WTC11 (cell line): ENCODE measurements at regions not wholly inside any gene's neighbourhood (a gene's known extent, or its start where the extent isn't known, plus 50 kb on each side); places are given as distances from the start of the nearest gene placed in this dataset.

ENCODE experiments used
- ATAC-seq: fragments of 200-7000 bp; cut with Tn5 transposase; 2 replicates; pipeline ENCODE4 v1.10.0; 2021; ENCODE audit warnings: mild to moderate bottlenecking, moderate library complexity
- CTCF ChIA-PET: fragments of 300-600 bp; sonication (Branson Sonifier 250); formaldehyde crosslinking; loops from one replicate; lab custom pipeline; 2021; ENCODE audit warnings: antibody characterized with exemption; lab: Charles Lee
- POLR2A ChIA-PET: fragments of 350-600 bp; sonication (Branson Sonifier 250); formaldehyde crosslinking; loops from one replicate; lab custom pipeline; 2021; ENCODE audit warnings: antibody characterized with exemption; lab: Charles Lee
- DNase-seq: peaks from one replicate; pipeline ENCODE4 v3.0.0; 2021; ENCODE audit warnings: low spot score
- H3K27ac Mint-ChIP-seq: 2 replicates; pipeline ENCODE4 v1.8.0; 2021; ENCODE audit warnings: mixed read lengths
- H3K27me3 Mint-ChIP-seq: 2 replicates; pipeline ENCODE4 v1.8.0; 2021; ENCODE audit warnings: low read depth, mild to moderate bottlenecking, moderate library complexity, mixed read lengths
- H3K36me3 Mint-ChIP-seq: 2 replicates; pipeline ENCODE4 v1.8.0; 2021; ENCODE audit warnings: mixed read lengths
- H3K4me1 Mint-ChIP-seq: 2 replicates; pipeline ENCODE4 v1.8.0; 2022; ENCODE audit warnings: mixed read lengths
- H3K4me3 Mint-ChIP-seq: 2 replicates; pipeline ENCODE4 v1.8.0; 2021; ENCODE audit warnings: mild to moderate bottlenecking, moderate library complexity, mixed read lengths
- H3K9me3 Mint-ChIP-seq: 2 replicates; pipeline ENCODE4 v1.8.0; 2021; ENCODE audit warnings: mixed read lengths
- EMX1 ChIP-seq: fragments of 250-450 bp; sonication (Bioruptor Pico); IDR thresholded peaks from 2 replicates; pipeline ENCODE4 v1.8.0; 2021; ENCODE audit warnings: mild to moderate bottlenecking
- FOXK1 ChIP-seq: sonication (generic); formaldehyde crosslinking; IDR thresholded peaks from 2 replicates; pipeline ENCODE4 v1.8.0; 2022; ENCODE audit warnings: mild to moderate bottlenecking, moderate library complexity, missing genetic modification reagents
- IRF2 ChIP-seq: sonication (generic); formaldehyde crosslinking; IDR thresholded peaks from 2 replicates; pipeline ENCODE4 v1.8.0; 2022; ENCODE audit warnings: low read depth, missing genetic modification reagents, borderline replicate concordance
- JAZF1 ChIP-seq: fragments of 250-450 bp; sonication (Bioruptor Pico); IDR thresholded peaks from 2 replicates; pipeline ENCODE4 v1.9.0; 2021; ENCODE audit warnings: moderate library complexity, mild to moderate bottlenecking, inconsistent platforms
- MXD4 ChIP-seq: fragments of 250-450 bp; sonication (Bioruptor Pico); IDR thresholded peaks from 2 replicates; pipeline ENCODE4 v1.8.0; 2021; ENCODE audit warnings: mild to moderate bottlenecking, moderate library complexity, borderline replicate concordance
- NR1H2 ChIP-seq: sonication (generic); formaldehyde crosslinking; IDR thresholded peaks from 2 replicates; pipeline ENCODE4 v1.9.0; 2021; ENCODE audit warnings: mild to moderate bottlenecking, moderate library complexity, missing genetic modification reagents
- SMAD3 ChIP-seq: sonication (generic); formaldehyde crosslinking; IDR thresholded peaks from 2 replicates; pipeline ENCODE4 v1.8.0; 2022; ENCODE audit warnings: missing genetic modification reagents, mild to moderate bottlenecking, borderline replicate concordance
- SP1 ChIP-seq: sonication (generic); formaldehyde crosslinking; conservative IDR thresholded peaks from 2 replicates; pipeline ENCODE4 v1.8.1; 2022; ENCODE audit warnings: missing genetic modification reagents
- TCF7 ChIP-seq: sonication (generic); formaldehyde crosslinking; IDR thresholded peaks from 2 replicates; pipeline ENCODE4 v1.8.0; 2022; ENCODE audit warnings: mild to moderate bottlenecking, low read depth, missing genetic modification reagents, moderate library complexity
- ZBTB21 ChIP-seq: sonication (generic); formaldehyde crosslinking; IDR thresholded peaks from 2 replicates; pipeline ENCODE4 v1.8.1; 2023; ENCODE audit warnings: mild to moderate bottlenecking, missing genetic modification reagents, borderline replicate concordance
- ZNF121 ChIP-seq: sonication (generic); formaldehyde crosslinking; IDR thresholded peaks from 2 replicates; pipeline ENCODE4 v1.8.0; 2023; ENCODE audit warnings: missing genetic modification reagents
- ZNF138 ChIP-seq: sonication (generic); formaldehyde crosslinking; conservative IDR thresholded peaks from 2 replicates; pipeline ENCODE4 v1.8.1; 2022; ENCODE audit warnings: mild to moderate bottlenecking, moderate library complexity, missing genetic modification reagents
- ZNF671 ChIP-seq: fragments of 250-450 bp; sonication (Bioruptor Pico); IDR thresholded peaks from 2 replicates; pipeline ENCODE4 v1.8.0; 2021; ENCODE audit warnings: mild to moderate bottlenecking
- TF ChIP-seq, protein P1 (sequence below): fragments of 200-600 bp; IDR thresholded peaks from 2 replicates; pipeline ENCODE4 v1.8.0; 2022; ENCODE audit warnings: antibody characterized with exemption
- TF ChIP-seq, protein P2 (sequence below): fragments of 250-450 bp; sonication (Bioruptor Pico); IDR thresholded peaks from 2 replicates; pipeline ENCODE4 v1.9.0; 2021; ENCODE audit warnings: mild to moderate bottlenecking
- TF ChIP-seq, protein P3 (sequence below): sonication (generic); formaldehyde crosslinking; IDR thresholded peaks from 2 replicates; pipeline ENCODE4 v1.8.1; 2022; ENCODE audit warnings: mild to moderate bottlenecking, missing genetic modification reagents, moderate library complexity, borderline replicate concordance
- TF ChIP-seq, protein P4 (sequence below): sonication (generic); formaldehyde crosslinking; IDR thresholded peaks from 2 replicates; pipeline ENCODE4 v1.8.1; 2023; ENCODE audit warnings: mild to moderate bottlenecking, missing genetic modification reagents, borderline replicate concordance
- TF ChIP-seq, protein P5 (sequence below): fragments of 250-450 bp; sonication (Bioruptor Pico); IDR thresholded peaks from 2 replicates; pipeline ENCODE4 v1.9.0; 2021; ENCODE audit warnings: mild to moderate bottlenecking

DNA sequence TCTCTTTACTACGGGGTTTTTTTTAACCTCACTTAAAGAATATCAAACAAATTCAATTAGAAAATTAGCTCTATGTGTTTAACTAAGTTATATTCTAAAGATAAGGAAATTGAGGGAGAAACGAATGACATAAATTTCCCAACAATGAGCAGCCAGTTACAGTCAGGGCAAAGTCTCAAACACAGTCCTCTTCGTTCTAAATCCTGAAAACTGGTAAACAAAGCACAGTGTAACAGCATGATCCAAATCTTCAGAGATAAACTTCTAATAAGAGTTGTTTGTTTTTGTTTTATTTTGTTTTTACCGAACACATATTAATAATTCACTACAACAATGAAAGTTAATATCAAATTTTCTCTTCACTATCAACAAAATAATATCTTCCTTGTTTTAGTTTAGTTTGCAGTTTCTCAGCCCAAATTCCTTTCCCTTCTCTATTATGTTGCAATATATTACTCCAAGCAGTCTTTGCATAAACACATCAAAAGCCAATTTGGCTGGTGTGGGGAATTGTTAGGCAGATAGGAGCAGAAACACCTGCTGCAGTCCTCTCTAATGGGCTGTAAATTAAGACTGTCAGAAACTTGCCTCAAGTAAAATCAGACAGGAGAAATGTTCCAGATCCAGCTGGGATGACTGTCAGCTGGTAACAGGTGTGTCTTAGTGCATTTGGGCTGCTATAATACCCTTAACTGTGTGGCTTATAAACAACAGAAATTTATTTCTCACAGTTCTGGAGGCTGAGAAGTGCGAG, 106.5 kb upstream of the SGCG start:
- POLR2A ChIA-PET: no interaction called here
- H3K4me3 Mint-ChIP-seq: no peak overlapping the region
- no peak for ATAC-seq

DNA sequence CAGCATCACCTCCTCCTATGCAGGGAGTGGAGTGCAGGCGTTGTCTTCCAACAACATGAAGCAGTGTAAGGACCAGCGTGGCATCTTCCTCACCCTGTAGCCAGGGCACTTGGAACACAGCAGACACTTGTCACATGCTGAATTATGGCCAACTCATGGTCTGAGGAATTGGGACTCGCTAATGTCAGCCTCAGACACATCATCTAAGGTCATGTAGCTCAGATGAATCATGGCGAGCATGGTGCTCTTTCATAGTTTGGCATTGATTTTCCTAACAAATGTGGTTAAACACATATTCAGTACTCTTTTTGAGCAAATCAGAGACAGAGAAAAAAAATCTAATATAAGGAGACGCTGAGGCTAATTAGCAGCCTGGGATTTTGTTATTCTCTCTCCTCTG, 99.6 kb upstream of the SGCG start:
- ATAC-seq: no peak
- Mint-ChIP-seq H3K9me3 (peaks cover 4% of the 10 kb centered on the region), H3K27ac (no peak overlapping the region), H3K4me3 (no peak overlapping the region), H3K4me1 (no peaks in the 10 kb centered on the region), H3K27me3 (no peaks in the 10 kb centered on the region), H3K36me3 (no peaks in the 10 kb centered on the region)
- no peak for DNase-seq
- CTCF ChIA-PET: no interaction called here
- POLR2A ChIA-PET: no interaction called here
- TF ChIP-seq, protein P1, sequence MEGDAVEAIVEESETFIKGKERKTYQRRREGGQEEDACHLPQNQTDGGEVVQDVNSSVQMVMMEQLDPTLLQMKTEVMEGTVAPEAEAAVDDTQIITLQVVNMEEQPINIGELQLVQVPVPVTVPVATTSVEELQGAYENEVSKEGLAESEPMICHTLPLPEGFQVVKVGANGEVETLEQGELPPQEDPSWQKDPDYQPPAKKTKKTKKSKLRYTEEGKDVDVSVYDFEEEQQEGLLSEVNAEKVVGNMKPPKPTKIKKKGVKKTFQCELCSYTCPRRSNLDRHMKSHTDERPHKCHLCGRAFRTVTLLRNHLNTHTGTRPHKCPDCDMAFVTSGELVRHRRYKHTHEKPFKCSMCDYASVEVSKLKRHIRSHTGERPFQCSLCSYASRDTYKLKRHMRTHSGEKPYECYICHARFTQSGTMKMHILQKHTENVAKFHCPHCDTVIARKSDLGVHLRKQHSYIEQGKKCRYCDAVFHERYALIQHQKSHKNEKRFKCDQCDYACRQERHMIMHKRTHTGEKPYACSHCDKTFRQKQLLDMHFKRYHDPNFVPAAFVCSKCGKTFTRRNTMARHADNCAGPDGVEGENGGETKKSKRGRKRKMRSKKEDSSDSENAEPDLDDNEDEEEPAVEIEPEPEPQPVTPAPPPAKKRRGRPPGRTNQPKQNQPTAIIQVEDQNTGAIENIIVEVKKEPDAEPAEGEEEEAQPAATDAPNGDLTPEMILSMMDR: no peak
- TF ChIP-seq, protein P2, sequence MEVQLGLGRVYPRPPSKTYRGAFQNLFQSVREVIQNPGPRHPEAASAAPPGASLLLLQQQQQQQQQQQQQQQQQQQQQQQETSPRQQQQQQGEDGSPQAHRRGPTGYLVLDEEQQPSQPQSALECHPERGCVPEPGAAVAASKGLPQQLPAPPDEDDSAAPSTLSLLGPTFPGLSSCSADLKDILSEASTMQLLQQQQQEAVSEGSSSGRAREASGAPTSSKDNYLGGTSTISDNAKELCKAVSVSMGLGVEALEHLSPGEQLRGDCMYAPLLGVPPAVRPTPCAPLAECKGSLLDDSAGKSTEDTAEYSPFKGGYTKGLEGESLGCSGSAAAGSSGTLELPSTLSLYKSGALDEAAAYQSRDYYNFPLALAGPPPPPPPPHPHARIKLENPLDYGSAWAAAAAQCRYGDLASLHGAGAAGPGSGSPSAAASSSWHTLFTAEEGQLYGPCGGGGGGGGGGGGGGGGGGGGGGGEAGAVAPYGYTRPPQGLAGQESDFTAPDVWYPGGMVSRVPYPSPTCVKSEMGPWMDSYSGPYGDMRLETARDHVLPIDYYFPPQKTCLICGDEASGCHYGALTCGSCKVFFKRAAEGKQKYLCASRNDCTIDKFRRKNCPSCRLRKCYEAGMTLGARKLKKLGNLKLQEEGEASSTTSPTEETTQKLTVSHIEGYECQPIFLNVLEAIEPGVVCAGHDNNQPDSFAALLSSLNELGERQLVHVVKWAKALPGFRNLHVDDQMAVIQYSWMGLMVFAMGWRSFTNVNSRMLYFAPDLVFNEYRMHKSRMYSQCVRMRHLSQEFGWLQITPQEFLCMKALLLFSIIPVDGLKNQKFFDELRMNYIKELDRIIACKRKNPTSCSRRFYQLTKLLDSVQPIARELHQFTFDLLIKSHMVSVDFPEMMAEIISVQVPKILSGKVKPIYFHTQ (CRISPR knock-in tag): no peak
- TF ChIP-seq ZBTB21 (CRISPR knock-in tag): no peak
- no peak for TF ChIP-seq JAZF1 (CRISPR knock-in tag)
- TF ChIP-seq ZNF138 (CRISPR knock-in tag): no peak
- TF ChIP-seq SMAD3: no peak
- no peak for TF ChIP-seq IRF2 (CRISPR knock-in tag)
- no peak for TF ChIP-seq ZNF671 (CRISPR knock-in tag)
- no peak for TF ChIP-seq FOXK1
- no peak for TF ChIP-seq MXD4 (CRISPR knock-in tag)
- TF ChIP-seq, protein P3, sequence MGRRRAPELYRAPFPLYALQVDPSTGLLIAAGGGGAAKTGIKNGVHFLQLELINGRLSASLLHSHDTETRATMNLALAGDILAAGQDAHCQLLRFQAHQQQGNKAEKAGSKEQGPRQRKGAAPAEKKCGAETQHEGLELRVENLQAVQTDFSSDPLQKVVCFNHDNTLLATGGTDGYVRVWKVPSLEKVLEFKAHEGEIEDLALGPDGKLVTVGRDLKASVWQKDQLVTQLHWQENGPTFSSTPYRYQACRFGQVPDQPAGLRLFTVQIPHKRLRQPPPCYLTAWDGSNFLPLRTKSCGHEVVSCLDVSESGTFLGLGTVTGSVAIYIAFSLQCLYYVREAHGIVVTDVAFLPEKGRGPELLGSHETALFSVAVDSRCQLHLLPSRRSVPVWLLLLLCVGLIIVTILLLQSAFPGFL (CRISPR knock-in tag): no peak
- TF ChIP-seq EMX1 (CRISPR knock-in tag): no peak

More for the DNA sequence above, 106.5 kb upstream of the SGCG start:
- H3K9me3 Mint-ChIP-seq: peaks cover 21% of the 10 kb centered on the region
- H3K27ac Mint-ChIP-seq: no peak overlapping the region
- CTCF ChIA-PET: no interaction called here
- no peak for DNase-seq
- H3K27me3 Mint-ChIP-seq: no peaks in the 10 kb centered on the region
- H3K36me3 Mint-ChIP-seq: no peaks in the 10 kb centered on the region
- H3K4me1 Mint-ChIP-seq: peaks cover 14% of the 10 kb centered on the region
- TF ChIP-seq TCF7 (CRISPR knock-in tag) (no peak), ZNF121 (CRISPR knock-in tag) (no peak), NR1H2 (no peak), SP1 (CRISPR knock-in tag) (no peak), JAZF1 (CRISPR knock-in tag) (no peak)
- TF ChIP-seq, protein P4, sequence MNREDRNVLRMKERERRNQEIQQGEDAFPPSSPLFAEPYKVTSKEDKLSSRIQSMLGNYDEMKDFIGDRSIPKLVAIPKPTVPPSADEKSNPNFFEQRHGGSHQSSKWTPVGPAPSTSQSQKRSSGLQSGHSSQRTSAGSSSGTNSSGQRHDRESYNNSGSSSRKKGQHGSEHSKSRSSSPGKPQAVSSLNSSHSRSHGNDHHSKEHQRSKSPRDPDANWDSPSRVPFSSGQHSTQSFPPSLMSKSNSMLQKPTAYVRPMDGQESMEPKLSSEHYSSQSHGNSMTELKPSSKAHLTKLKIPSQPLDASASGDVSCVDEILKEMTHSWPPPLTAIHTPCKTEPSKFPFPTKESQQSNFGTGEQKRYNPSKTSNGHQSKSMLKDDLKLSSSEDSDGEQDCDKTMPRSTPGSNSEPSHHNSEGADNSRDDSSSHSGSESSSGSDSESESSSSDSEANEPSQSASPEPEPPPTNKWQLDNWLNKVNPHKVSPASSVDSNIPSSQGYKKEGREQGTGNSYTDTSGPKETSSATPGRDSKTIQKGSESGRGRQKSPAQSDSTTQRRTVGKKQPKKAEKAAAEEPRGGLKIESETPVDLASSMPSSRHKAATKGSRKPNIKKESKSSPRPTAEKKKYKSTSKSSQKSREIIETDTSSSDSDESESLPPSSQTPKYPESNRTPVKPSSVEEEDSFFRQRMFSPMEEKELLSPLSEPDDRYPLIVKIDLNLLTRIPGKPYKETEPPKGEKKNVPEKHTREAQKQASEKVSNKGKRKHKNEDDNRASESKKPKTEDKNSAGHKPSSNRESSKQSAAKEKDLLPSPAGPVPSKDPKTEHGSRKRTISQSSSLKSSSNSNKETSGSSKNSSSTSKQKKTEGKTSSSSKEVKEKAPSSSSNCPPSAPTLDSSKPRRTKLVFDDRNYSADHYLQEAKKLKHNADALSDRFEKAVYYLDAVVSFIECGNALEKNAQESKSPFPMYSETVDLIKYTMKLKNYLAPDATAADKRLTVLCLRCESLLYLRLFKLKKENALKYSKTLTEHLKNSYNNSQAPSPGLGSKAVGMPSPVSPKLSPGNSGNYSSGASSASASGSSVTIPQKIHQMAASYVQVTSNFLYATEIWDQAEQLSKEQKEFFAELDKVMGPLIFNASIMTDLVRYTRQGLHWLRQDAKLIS (CRISPR knock-in tag): no peak
- TF ChIP-seq, protein P5, sequence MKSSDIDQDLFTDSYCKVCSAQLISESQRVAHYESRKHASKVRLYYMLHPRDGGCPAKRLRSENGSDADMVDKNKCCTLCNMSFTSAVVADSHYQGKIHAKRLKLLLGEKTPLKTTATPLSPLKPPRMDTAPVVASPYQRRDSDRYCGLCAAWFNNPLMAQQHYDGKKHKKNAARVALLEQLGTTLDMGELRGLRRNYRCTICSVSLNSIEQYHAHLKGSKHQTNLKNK (CRISPR knock-in tag): no peak
- TF ChIP-seq, protein P1: no peak
